CD14-positive monocyte (primary cell): ENCODE measurements at regions not wholly inside any gene's neighbourhood (a gene's known extent, or its start where the extent isn't known, plus 50 kb on each side); places are given as distances from the start of the nearest gene placed in this dataset.

Source experiments
- DNase-seq, 3 donors: peaks; one replicate each; pipeline ENCODE4 v3.0.0-alpha.2; 2011 to 2022
- H2AFZ ChIP-seq: 2 replicates; pipeline ENCODE4 v1.6.0; 2012; ENCODE audit warnings: mild to moderate bottlenecking, low read depth, low read length, inconsistent platforms; ENCODE audit not compliant: insufficient read depth, poor library complexity, severe bottlenecking
- H3K27ac ChIP-seq, 2 donors: 1 replicate in 1 of 2; 2 replicates in 1 of 2; pipeline ENCODE4 v1.5.1; 2012 to 2013; ENCODE audit warnings: low read length in 2 of 2, control low read depth in 1 of 2, inconsistent platforms in 1 of 2, low read depth in 1 of 2, mild to moderate bottlenecking in 1 of 2
- H3K27me3 ChIP-seq, 2 donors: one replicate each; pipeline versions ENCODE4 v1.6.0 to v1.6.1; 2011 to 2013; ENCODE audit warnings: low read length in 2 of 2; ENCODE audit not compliant: control insufficient read depth in 2 of 2, insufficient read depth in 2 of 2
- H3K36me3 ChIP-seq, 2 donors: replicated peaks in 1 of 2; 1 replicate in 1 of 2; 2 replicates in 1 of 2; pipeline versions ENCODE4 v1.5.1 to v1.6.1; 2012 to 2013; ENCODE audit warnings: low read length in 2 of 2, control low read depth in 1 of 2, inconsistent platforms in 1 of 2, mild to moderate bottlenecking in 1 of 2; ENCODE audit not compliant: insufficient read depth in 2 of 2, control insufficient read depth in 1 of 2
- H3K4me1 ChIP-seq, 2 donors: 1 replicate in 1 of 2; 2 replicates in 1 of 2; pipeline versions ENCODE4 v1.5.1 to v1.6.1; 2012 to 2013; ENCODE audit warnings: low read length in 2 of 2, control low read depth in 1 of 2, inconsistent platforms in 1 of 2, mild to moderate bottlenecking in 1 of 2, moderate library complexity in 1 of 2; ENCODE audit not compliant: insufficient read depth in 2 of 2, control insufficient read depth in 1 of 2
- H3K4me2 ChIP-seq: replicated peaks from 2 replicates; pipeline ENCODE3; 2012; ENCODE audit warnings: low read length, moderate library complexity, mild to moderate bottlenecking; ENCODE audit not compliant: poor library complexity, severe bottlenecking; ENCODE audit errors: extremely low read depth
- H3K4me3 ChIP-seq, 3 experiments: fragments of 200-600 bp in 1 of 3; sonication (generic) in 1 of 3; replicated peaks in 1 of 3; 1 replicate in 2 of 3; 2 replicates in 1 of 3; pipeline ENCODE4 v1.5.1; 2011 to 2013; ENCODE audit warnings: low read length in 3 of 3, mild to moderate bottlenecking in 3 of 3, control low read depth in 2 of 3, low read depth in 2 of 3, inconsistent platforms in 1 of 3, moderate library complexity in 1 of 3
- H3K79me2 ChIP-seq: 2 replicates; pipeline ENCODE4 v1.6.0; 2012; ENCODE audit warnings: mild to moderate bottlenecking, control low read depth, inconsistent platforms, low read length, moderate library complexity; ENCODE audit not compliant: insufficient read depth
- H3K9ac ChIP-seq: 2 replicates; pipeline ENCODE4 v1.6.0; 2017; ENCODE audit warnings: low read length, mild to moderate bottlenecking; ENCODE audit not compliant: insufficient read depth, poor library complexity, severe bottlenecking
- H3K9me3 ChIP-seq, 2 donors: replicated peaks in 1 of 2; 1 replicate in 1 of 2; 2 replicates in 1 of 2; pipeline versions ENCODE4 v1.5.1 to v1.6.1; 2012 to 2013; ENCODE audit warnings: low read length in 2 of 2, control low read depth in 1 of 2; ENCODE audit not compliant: control insufficient read depth in 1 of 2, insufficient read depth in 1 of 2
- H4K20me1 ChIP-seq: 2 replicates; pipeline ENCODE4 v1.6.0; 2012; ENCODE audit warnings: mild to moderate bottlenecking, low read length, control low read depth, moderate library complexity; ENCODE audit not compliant: insufficient read depth
- H3K27ac Mint-ChIP-seq, 7 donors: one replicate each; pipeline ENCODE4 v1.8.0; 2020; ENCODE audit warnings: mild to moderate bottlenecking in 7 of 7, mixed read lengths in 7 of 7, moderate library complexity in 6 of 7, inconsistent platforms in 2 of 7
- H3K27me3 Mint-ChIP-seq, 3 donors: one replicate each; pipeline ENCODE4 v1.8.0; 2021 to 2022; ENCODE audit warnings: low read depth in 3 of 3, mild to moderate bottlenecking in 3 of 3, mixed read lengths in 3 of 3, moderate library complexity in 3 of 3, inconsistent platforms in 1 of 3
- H3K36me3 Mint-ChIP-seq, 2 donors: one replicate each; pipeline ENCODE4 v1.8.0; 2020; ENCODE audit warnings: mixed read lengths in 2 of 2, inconsistent platforms in 1 of 2, mild to moderate bottlenecking in 1 of 2
- H3K4me1 Mint-ChIP-seq: one replicate; pipeline ENCODE4 v1.8.0; 2020; ENCODE audit warnings: mild to moderate bottlenecking, mixed read lengths
- H3K4me3 Mint-ChIP-seq, 2 donors: one replicate each; pipeline ENCODE4 v1.8.0; 2020; ENCODE audit warnings: mild to moderate bottlenecking in 2 of 2, mixed read lengths in 2 of 2, moderate library complexity in 1 of 2
- H3K9me3 Mint-ChIP-seq, 7 donors: one replicate each; pipeline ENCODE4 v1.8.0; 2020 to 2022; ENCODE audit warnings: mixed read lengths in 7 of 7, mild to moderate bottlenecking in 6 of 7, moderate library complexity in 6 of 7, inconsistent platforms in 2 of 7
- CTCF ChIP-seq: fragments of 200-600 bp; IDR thresholded peaks from one replicate; pipeline ENCODE4 v1.8.0; 2022; ENCODE audit warnings: antibody characterized with exemption, mild to moderate bottlenecking
- WGBS: methylation state at CpG from one replicate; pipeline ENCODE4 v1.1.5; 2013; ENCODE audit warnings: missing lambda C conversion rate; ENCODE audit not compliant: insufficient coverage; 5-methylcytosine and 5-hydroxymethylcytosine counted together
- intact Hi-C, 2 donors: fragments of 100-400 bp; cut with micrococcal nuclease; formaldehyde crosslinking; loops; one replicate each; pipeline versions ENCODE4 v1.15.0 to v1.15.1; 2023

- Histone ChIP-seq H3K4me2 (no peak overlapping the region), H3K27ac (no peak overlapping the region), H3K4me3 (no peak overlapping the region), H2AFZ (no peak overlapping the region), H3K79me2 (no peaks in the 10 kb centered on the region), H3K36me3 (no peaks in the 10 kb centered on the region), H3K27me3 (no peaks in the 10 kb centered on the region), H3K9me3 (no peaks in the 10 kb centered on the region), H3K4me1 (no peaks in the 10 kb centered on the region), H4K20me1 (no peaks in the 10 kb centered on the region), H3K9ac (no peak overlapping the region)
- Mint-ChIP-seq H3K4me1 (no peaks in the 10 kb centered on the region), H3K36me3 (no peaks in the 10 kb centered on the region), H3K27me3 (no peaks in the 10 kb centered on the region), H3K4me3 (no peak overlapping the region), H3K27ac (no peak overlapping the region), H3K9me3 (peaks cover 0 to 3% (median 0%) of the 10 kb centered on the region in 7 donors)
- no peak for TF ChIP-seq CTCF
- WGBS: 100% methylated on average over 3 of the region's 6 CpGs
- DNase-seq: no peak
- intact Hi-C loops: no loop called here
These were observed 79.2 kb upstream of the COL5A2 start for GRCh38 chr2:189258616-189259365.

GRCh38 chr2:189260361-189260814 is 80.8 kb upstream of the COL5A2 start:
- no peaks in the 10 kb centered on the region for H3K36me3 Mint-ChIP-seq
- Histone ChIP-seq H3K4me3 (no peak overlapping the region), H3K9ac (no peak overlapping the region), H4K20me1 (no peaks in the 10 kb centered on the region), H3K79me2 (no peaks in the 10 kb centered on the region), H3K4me1 (no peaks in the 10 kb centered on the region), H3K4me2 (no peak overlapping the region), H3K36me3 (no peaks in the 10 kb centered on the region), H2AFZ (no peak overlapping the region), H3K9me3 (no peaks in the 10 kb centered on the region), H3K27me3 (no peaks in the 10 kb centered on the region), H3K27ac (no peak overlapping the region)
- H3K27ac Mint-ChIP-seq: no peak overlapping the region
- no peak overlapping the region for H3K4me3 Mint-ChIP-seq
- no peak for DNase-seq
- no peaks in the 10 kb centered on the region for H3K27me3 Mint-ChIP-seq
- WGBS: 100% methylated on average over 1 of the region's 3 CpGs
- H3K9me3 Mint-ChIP-seq: peaks cover 0 to 4% (median under 1%) of the 10 kb centered on the region in 7 donors
- TF ChIP-seq CTCF: no peak
- intact Hi-C loops: no loop called here
- no peaks in the 10 kb centered on the region for H3K4me1 Mint-ChIP-seq
